Stimulated activated CD8-positive, alpha-beta memory T cell treated with anti-CD3 and anti-CD28 coated beads, Interleukin-7, amount 100 ng/mL, for 48 hours (primary cell): ENCODE measurements at regions not wholly inside any gene's neighbourhood (a gene's known extent, or its start where the extent isn't known, plus 50 kb on each side); places are given as distances from the start of the nearest gene placed in this dataset.

Experiments
- DNase-seq, 2 donors: peaks; one replicate each; pipeline ENCODE4 v3.0.0-alpha.2; 2020; ENCODE audit warnings: low read depth in 1 of 2; ENCODE audit errors: extremely low read depth in 1 of 2

- no peak for DNase-seq
These were observed 59.5 kb downstream of the ZIC5 start for GRCh38 chr13:99911965-99912566.

DNA sequence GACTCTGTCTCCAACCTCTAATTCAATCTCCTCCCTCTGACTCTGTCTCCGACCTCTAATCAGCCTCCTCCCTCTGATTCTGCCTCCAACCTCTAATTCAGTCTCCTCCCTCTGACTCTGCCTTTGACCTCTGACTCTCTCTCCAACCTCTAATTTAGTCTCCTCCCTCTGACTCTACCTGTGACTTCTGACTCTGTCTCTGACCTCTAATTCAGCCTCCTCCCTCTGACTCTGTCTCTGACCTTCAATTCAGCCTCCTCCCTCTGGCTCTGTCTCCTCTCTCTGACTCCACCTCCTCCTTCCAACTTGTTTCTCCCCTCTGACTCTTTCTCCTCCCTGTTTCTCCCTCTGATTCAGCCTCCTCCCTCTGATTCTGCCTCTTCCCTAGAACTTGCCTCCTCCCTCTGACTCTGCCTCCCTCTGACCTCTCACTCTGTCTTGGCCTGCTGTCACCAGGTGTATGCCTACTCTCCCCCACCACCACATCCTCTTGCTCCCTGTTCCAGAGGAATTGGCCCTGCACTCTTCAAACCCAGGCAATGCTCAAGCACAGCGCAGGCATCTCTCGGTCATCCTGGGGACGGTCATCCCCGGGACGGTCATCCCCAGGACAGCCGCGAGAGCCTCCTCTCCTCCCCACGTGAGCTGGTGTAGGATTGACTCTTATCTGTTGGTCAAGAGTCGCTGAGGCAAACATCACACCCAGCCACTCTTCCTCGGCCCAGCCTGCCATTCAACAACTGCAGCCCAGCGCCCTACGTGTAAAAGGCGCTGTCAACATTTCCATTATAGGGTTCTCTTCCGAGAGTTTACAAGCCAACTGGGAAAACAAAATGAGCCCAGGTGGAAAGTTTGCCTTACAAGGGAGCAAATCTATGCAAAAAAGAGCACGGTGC lies 60.2 kb downstream of the ZIC5 start:
- no peak for DNase-seq

GRCh38 chr13:99909836-99910619 lies 61.5 kb downstream of the ZIC5 start:
- DNase-seq: no peak

GRCh38 chr13:99909097-99909835 lies 62.3 kb downstream of the ZIC5 start:
- DNase-seq: no peak

DNA sequence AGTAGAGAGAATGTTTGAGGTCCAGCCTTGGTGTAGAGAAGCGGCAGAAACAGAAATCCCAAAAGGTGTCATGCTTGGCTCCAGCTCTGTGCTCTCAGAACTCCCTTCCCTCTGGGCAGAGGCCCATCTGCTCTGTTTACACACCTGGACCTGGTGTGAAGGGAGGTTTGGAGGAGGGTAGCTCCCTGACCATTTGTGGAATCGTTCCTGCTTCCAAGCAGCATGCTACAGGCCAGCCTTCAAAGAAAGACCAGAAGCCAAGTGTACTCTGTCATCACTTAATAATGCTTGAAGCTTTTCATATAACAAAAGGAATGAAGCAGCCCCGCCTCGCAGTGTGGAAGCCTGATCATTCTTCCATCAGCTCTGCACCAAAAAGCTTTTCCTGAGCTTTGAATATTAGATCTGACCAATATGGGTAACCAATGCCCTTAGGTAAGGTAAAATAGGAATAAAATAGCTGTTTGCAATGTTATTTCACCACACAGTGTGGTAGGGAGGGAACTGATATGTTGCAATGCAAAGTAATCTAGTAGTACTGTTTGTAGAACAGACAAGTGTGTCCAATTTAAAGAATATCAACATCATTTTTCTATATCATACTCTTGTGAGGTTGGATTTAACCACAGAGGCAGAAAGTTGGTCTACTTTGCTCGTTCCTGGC lies 63.3 kb downstream of the ZIC5 start:
- DNase-seq: no peak

DNA sequence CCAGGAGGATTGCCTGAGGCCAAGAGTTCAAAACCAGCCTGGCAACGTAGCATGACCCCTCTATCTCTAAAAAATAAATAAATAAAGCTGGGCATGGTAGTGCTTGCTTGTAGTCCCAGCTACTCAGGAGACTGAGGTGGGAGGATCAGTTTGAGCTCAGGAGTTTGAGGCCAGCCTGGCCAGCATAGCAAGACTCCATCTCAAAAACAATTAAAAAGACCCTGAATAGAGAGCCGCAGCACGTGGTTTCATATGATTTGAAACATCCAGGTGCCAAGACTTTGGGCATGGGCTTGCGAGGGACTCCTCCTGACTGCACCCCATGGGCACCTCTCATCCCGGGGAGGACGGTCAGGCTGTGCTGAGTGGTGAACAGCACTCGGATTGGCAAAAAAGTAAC lies 63.9 kb downstream of the ZIC5 start:
- DNase-seq: no peak

- DNase-seq: no peak
These were observed 64.5 kb downstream of the ZIC5 start for GRCh38 chr13:99907038-99907437.

DNA sequence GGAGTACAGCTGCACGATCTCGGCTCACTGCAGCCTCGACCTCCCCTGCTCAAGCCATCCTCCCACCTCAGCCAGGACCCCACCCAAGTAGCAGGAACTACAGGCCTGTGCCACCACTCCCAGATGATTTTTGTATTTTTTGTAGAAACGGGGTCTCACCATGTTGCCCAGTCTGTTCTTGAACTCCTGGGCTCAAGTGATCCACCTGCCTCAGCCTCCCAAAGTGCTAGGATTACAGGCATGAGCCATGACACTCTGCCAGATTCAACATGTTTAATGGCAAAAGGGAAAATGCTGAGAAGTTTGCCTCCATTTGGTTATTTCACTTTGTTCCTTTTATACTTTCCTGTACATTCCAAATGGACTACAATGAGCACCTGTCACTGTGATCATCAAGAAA lies 65.8 kb downstream of the ZIC5 start:
- no peak for DNase-seq

DNA sequence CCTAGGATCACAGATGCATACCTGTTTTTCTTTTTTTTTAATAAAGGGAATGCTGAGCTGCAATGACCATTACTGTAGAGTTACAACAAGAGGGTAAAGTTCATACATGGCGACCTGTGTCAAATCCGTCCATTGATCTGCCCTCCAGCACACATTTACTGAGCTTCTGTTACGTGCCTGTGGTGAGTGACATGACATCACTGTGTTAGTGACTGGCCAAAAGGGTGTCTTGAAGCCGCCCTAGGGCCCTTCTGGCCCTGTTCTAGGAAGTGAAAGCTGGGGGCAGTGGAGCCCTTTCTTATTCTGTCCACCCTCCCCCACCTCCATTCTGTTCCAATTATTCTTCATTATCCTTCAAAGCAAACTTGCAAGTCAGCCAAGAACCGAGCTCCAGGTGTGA lies 66.3 kb downstream of the ZIC5 start:
- DNase-seq: no peak

GRCh38 chr13:99903140-99903539 lies 68.4 kb downstream of the ZIC5 start:
- no peak for DNase-seq

- DNase-seq: no peak
These were observed 68.9 kb downstream of the ZIC5 start for GRCh38 chr13:99902657-99903056.

DNA sequence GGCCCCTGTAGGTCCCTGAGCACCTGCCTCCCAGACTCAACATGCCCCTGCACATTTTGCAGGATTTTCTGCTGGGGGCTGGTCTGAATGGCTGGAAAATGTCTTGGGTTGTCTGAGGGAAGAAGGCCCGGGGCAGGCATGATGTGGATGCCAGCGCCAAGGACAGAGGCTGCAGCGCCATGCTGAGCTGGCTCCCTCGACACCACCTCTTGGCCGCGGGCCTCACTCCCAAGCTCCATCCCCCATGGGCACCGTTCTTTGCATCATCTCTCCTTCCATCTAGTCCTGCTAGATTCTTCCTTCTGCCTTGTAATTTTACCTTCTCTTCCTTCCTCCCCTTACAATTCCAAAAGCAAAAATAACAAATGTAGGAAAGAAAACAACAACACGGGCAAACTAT lies 70.6 kb downstream of the ZIC5 start:
- DNase-seq: no peak

GRCh38 chr13:99898421-99898820 lies 73.1 kb downstream of the ZIC5 start:
- DNase-seq: no peak

DNA sequence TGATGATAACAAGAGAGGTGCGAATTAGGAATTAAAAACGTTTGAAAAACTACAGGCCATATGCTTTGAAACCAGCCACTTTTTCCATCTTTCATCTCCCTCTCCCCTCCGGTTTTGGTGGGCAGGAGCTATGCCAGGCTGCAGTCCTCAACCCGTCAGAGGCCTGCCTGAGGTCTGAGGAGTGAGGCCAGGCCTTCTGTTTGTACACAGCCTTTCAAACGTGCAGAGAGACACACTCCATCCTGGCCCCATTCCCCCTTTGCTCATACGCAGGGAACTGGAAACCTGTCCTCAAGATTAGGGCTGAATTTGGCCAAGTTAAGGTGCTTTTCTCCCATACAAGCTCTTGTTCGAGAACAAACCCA lies 74.5 kb downstream of the ZIC5 start:
- DNase-seq: no peak

DNA sequence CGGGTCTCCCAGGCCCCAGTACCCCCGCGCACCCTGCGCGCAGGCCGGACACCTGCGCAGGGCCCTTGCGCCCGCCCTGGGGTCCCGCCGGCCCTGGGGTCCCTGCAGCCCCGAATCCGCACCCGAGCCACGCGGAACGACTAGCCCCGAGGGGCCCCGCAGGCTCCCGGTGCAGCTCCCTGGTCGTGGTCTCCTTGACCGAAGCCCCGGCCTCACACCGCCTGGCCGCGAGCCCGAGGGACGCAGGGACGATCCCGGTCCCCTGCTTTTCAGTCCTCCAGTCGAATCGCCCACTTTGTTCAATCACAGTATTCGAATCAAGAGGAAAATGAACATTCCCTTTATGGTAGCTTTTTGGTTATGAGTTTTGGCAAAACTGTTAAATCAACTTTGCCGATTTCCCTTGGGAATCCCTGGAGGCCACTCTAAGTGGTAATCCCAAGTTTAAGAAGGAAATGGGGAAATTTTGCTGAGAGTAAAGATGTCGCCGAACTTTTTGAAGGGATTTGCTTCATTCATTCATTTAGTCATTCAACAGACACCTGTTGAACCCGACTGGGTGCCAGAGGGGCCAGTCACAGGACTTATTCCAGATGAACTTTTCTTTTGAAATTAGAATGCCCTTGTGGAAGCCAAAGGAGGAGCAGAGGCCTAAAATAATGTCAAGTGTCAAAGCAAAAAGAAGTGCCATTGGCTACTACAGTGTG lies 75.0 kb downstream of the ZIC5 start:
- no peak for DNase-seq

DNA sequence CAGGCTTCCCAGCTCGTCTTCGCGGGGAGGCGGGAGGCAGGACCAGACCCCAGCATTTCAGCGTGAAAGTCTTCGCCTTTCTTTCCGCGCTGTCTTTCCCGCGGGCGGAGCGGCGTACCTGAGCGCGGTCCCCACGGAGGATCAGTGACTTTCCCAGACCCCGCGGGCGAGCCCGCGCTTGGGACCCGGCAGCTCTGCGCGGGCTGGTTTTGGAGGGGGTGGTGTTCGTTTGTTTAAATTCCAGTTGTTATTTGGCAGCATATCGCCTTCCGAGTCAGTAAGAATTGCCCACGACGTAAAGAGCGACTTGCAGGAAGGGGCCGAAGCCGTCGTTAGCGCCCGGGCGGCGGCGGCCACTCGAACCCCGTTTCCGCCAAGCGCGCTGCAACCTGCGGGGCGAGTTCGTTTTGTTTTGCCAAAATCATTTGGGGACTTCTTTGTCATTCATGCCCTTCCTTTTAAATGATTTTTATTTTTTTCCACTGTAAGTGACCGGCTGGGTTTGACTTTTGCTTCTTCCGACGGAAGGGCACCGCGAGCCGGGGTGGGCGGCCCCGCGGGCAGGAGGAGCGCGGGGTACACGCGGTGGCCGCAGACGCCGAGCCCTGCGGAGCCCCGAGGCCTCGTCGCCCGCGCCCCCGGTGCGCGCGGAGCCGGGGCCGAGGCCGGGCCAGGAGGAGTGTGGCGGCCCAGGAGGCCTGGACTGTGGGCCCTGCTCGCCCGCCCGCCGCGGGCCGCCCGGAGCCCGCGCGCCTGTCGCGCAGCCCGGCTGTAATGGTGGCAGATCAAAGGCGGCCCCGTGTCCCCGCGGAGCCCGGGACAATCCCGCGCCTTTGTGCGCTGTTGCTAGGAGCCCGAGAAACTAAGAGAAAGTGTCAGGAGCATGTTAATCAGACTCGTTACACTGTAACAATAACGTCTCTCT lies 75.9 kb downstream of the ZIC5 start:
- no peak for DNase-seq

DNA sequence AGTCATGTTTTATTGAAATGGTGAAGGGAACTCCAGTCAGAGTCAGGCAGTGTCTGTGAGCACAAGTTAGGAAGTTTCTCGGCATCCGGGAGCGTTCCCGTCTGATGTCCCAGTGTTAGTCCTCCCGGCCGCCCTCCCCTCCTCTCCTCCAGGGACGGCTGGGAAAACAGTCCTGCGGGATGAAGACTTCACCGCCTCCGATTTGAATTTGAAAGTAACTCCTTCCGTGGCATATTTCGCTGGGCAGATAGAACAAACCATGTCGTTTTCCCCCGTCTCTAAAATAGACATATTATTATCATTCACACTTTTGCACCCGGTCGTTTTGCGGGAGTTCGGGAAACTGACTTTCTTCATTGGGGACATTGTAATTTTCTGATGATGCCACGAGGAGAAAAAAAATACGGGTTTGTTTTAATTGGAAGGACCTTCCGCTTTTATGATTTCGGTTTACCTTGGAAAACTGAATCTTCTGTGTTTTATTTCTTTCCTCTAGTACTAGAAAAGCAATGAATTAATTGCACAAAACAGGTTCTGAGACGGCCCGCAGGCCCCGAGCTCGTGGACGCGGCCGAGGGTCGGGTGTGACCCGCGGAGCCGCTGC lies 76.6 kb downstream of the ZIC5 start:
- no peak for DNase-seq

DNA sequence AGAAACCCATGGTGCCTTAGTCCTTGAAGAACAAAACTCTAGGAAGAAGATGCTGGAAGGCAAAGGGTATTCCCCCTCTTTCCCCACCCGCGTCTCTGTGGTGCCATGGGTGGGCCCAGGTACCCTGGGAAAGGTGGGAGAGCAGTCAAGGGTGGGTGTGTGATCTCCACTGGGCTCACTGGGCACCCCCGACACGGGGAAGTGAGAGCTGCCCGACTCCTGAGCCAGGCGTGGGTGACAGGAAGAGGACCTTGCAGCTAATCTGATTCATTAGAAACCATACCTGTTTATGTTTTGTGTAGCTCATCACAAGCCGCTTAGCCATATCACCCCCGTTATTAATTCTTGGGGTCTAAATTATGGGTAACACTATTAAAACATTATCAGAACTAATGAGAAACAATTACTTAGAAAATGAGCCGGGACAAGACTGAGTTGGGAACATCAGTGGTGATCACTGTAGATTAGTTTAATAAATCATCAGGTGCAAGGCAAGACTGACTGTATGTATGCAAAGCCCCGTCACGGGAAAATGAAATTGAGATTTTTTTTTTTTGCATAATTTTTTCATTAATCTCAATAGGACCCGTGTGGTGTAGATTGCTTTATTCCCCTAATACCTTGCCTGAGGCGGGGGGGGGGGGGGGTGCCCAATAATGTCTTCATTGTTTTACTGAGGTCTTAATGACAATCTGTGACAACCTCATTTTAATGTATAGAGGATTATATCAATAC lies 77.3 kb downstream of the ZIC5 start:
- no peak for DNase-seq
